GM12874 (cell line): ENCODE measurements at regions not wholly inside any gene's neighbourhood (a gene's known extent, or its start where the extent isn't known, plus 50 kb on each side); places are given as distances from the start of the nearest gene placed in this dataset.

Source experiments
- TF ChIP-seq, protein P1 (sequence below): IDR thresholded peaks from 2 replicates; pipeline ENCODE4 v1.5.1; 2011; ENCODE audit warnings: low read depth, mild to moderate bottlenecking, control low read depth, low read length, moderate library complexity; ENCODE audit not compliant: insufficient read depth

DNA sequence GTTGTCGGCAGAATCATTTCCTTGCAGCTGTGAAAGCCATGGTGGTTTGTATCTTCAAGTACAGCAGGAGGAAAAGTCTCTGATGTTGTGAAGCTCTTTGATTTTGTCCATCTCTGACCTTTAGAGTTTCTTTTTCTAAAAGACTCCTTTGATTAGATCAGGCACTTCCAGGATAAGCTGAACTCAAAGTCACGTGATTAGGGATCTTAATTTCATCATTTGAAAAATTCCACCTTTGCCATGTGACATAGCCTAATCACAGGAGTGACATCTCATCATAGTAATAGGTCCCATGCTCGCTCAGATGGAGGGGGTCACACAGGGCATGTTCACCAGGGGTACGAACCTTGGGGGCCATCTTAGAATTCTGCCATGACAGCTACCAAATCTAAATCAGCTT, 441.5 kb upstream of the CDH4 start:
- TF ChIP-seq, protein P1, sequence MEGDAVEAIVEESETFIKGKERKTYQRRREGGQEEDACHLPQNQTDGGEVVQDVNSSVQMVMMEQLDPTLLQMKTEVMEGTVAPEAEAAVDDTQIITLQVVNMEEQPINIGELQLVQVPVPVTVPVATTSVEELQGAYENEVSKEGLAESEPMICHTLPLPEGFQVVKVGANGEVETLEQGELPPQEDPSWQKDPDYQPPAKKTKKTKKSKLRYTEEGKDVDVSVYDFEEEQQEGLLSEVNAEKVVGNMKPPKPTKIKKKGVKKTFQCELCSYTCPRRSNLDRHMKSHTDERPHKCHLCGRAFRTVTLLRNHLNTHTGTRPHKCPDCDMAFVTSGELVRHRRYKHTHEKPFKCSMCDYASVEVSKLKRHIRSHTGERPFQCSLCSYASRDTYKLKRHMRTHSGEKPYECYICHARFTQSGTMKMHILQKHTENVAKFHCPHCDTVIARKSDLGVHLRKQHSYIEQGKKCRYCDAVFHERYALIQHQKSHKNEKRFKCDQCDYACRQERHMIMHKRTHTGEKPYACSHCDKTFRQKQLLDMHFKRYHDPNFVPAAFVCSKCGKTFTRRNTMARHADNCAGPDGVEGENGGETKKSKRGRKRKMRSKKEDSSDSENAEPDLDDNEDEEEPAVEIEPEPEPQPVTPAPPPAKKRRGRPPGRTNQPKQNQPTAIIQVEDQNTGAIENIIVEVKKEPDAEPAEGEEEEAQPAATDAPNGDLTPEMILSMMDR, result no peak

GRCh38 chr20:60812561-60812960, 439.5 kb upstream of the CDH4 start:
- TF ChIP-seq, protein P1, result no peak

DNA sequence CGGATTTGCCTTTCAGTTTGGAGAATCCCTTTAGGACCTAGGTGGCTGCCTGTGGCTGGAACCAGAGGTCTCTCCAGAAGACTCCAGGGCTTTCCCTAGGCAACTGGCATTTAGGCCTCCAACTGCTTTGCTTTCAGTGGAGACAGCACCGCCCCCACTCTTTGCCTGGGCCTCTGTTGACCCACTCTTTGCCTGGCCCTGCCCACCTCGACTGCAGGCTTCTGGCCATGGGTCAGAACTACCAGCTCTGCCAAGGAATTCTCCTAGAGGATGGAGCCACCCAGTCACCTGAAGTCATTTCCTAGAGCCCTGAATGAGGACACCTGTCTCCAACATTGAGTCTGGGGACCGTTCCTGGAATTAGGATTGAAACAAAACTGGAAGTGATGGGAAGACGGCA, 439.0 kb upstream of the CDH4 start:
- TF ChIP-seq, protein P1, result no peak

GRCh38 chr20:60815656-60816055, 436.4 kb upstream of the CDH4 start:
- TF ChIP-seq, protein P1, result no peak

DNA sequence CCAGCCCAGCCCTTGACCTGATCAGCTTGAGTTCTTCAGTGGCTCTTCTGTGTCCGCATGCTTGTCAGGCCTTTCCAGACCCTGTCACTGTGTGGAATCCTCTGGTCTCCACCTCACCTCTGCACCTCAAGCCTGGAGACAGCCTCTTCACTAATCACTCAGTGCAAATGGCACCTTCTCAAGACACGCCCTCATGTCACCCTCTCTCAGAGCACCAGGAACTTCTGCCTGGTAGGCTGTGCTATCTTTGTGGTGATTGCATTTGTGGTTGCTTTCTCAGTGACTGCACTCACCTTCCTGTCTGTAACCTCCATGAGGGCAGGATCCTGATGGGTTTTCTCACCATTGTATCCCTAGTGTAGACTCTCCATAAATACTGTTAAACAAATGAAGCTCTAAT, 435.2 kb upstream of the CDH4 start:
- TF ChIP-seq, protein P1, result no peak

DNA sequence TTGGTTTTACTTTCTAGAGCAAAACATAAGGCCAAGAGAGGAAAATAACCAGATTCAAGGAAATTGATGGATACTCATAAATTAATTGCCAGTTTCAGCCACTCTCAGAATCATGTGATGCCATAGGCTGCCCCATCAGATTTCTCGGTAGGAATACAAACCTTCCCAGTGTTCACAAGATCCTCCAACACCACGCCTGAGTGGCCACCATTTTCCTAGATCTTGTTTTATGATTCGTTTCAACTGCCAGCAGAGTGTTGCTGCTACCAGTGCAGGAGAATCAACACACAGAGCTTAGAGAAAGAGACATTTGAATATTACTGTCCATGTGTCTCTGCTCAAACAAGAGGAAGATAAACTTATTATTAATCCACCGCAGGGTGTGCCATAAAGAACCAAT, 434.2 kb upstream of the CDH4 start:
- TF ChIP-seq, protein P1, result no peak

DNA sequence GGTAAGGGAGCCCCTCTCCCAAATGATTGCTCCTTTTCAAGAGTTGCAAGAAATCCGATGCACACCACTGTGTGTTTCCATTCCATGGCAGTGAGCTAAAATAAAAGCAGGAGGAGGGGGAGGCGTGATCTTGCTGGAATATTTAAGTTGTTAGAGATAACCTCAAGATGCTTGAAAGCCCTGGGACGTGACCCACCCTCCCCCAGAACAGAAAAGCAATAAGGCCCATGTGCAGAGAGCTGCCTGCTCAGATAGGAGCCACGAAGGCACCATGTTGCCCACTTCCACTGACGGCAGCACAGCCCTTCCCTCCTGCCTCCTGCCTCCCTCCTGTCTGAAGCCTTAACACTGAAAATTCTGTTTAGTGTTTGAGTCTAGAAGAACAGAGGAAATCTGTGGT, 432.6 kb upstream of the CDH4 start:
- TF ChIP-seq, protein P1, result no peak

GRCh38 chr20:60820149-60820548, 431.9 kb upstream of the CDH4 start:
- TF ChIP-seq, protein P1, result no peak
